SH-SY5Y (cell line): ENCODE measurements at regions not wholly inside any gene's neighbourhood (a gene's known extent, or its start where the extent isn't known, plus 50 kb on each side); places are given as distances from the start of the nearest gene placed in this dataset.

Source experiments
- GATA2 ChIP-seq: IDR thresholded peaks from 2 replicates; pipeline ENCODE4 v1.6.1; 2011; ENCODE audit warnings: mild to moderate bottlenecking, low read depth, low read length
- GATA3 ChIP-seq: IDR thresholded peaks from 2 replicates; pipeline ENCODE4 v1.6.1; 2011; ENCODE audit warnings: low read depth, mild to moderate bottlenecking, low read length, moderate library complexity

DNA sequence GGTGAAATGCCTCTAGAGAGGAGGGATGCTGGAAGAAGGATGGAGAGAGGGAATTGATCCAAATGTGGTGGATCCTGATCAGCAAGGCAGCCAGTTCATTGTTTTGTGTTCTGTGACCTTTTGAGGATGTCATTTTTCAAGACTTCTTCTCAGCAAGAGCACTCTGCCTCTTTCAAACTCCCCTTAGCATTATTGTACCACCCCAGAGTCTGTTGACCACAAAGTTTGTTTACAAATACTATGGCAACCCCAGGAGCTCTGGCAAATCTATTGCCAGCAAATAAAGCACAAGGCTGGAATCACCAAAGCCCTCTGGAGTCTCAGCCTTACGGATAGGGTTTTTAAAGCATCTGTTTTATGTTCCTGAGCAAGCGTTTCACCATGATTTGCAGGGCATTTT lies 76.2 kb upstream of the SLC1A3 start:
- TF ChIP-seq GATA3 (no peak), GATA2 (no peak)
